ENCODE measurements at regions not wholly inside any gene's neighbourhood (a gene's known extent, or its start where the extent isn't known, plus 50 kb on each side); places are given as distances from the start of the nearest gene placed in this dataset.

- DNase-seq, result no peak
These were observed 98.1 kb upstream of the NFIA start for GRCh38 chr1:60984062-60984799.

GRCh38 chr1:60983701-60984061 lies 98.7 kb upstream of the NFIA start:
- DNase-seq, result no peak

GRCh38 chr1:60982539-60982938 lies 99.8 kb upstream of the NFIA start:
- DNase-seq, result no peak

GRCh38 chr1:60981357-60981756 lies 101.0 kb upstream of the NFIA start:
- DNase-seq, result no peak

- peak; percentile 25 for DNase-seq
These were observed 103.7 kb upstream of the NFIA start for GRCh38 chr1:60978421-60979357.

GRCh38 chr1:60977661-60978060 lies 104.7 kb upstream of the NFIA start:
- no peak for DNase-seq

- no peak for DNase-seq
These were observed 107.6 kb upstream of the NFIA start for GRCh38 chr1:60974524-60975372.

GRCh38 chr1:60973668-60974067 lies 108.7 kb upstream of the NFIA start:
- DNase-seq, result no peak

GRCh38 chr1:60972841-60973364 lies 109.5 kb upstream of the NFIA start:
- DNase-seq, result no peak

GRCh38 chr1:60971330-60971729 lies 111.0 kb upstream of the NFIA start:
- no peak for DNase-seq

- no peak for DNase-seq
These were observed 112.3 kb upstream of the NFIA start for GRCh38 chr1:60969971-60970509.

GRCh38 chr1:60965280-60965854 lies 117.0 kb upstream of the NFIA start:
- no peak for DNase-seq

GRCh38 chr1:60963167-60963940 lies 119.0 kb upstream of the NFIA start:
- DNase-seq, result no peak

GRCh38 chr1:60960891-60961461 lies 121.4 kb upstream of the NFIA start:
- no peak for DNase-seq

GRCh38 chr1:60959701-60960100 lies 122.7 kb upstream of the NFIA start:
- DNase-seq, result no peak

- no peak for DNase-seq
These were observed 124.4 kb upstream of the NFIA start for GRCh38 chr1:60958001-60958400.

GRCh38 chr1:60956520-60956919 lies 125.8 kb upstream of the NFIA start:
- DNase-seq, result no peak

- no peak for DNase-seq
These were observed 129.7 kb upstream of the NFIA start for GRCh38 chr1:60952612-60953111.

GRCh38 chr1:60950224-60951063 lies 131.9 kb upstream of the NFIA start:
- DNase-seq, result no peak

GRCh38 chr1:60949826-60950197 lies 132.5 kb upstream of the NFIA start:
- no peak for DNase-seq

All from activated CD4-positive, alpha-beta T cell treated with anti-CD3 and anti-CD28 coated beads, Interleukin-2, amount 50 U/mL, for 1 hour (primary cell).